ENCODE measurements at regions not wholly inside any gene's neighbourhood (a gene's known extent, or its start where the extent isn't known, plus 50 kb on each side); places are given as distances from the start of the nearest gene placed in this dataset.

- Histone ChIP-seq H3K79me2 (no peaks in the 10 kb centered on the region), H2AFZ (no peak overlapping the region), H3K4me1 (no peaks in the 10 kb centered on the region), H3K4me2 (ENCODE audit: low read length) (no peak overlapping the region), H3K27me3 (ENCODE audit: control insufficient read depth, insufficient read depth, low read length) (no peaks in the 10 kb centered on the region), H3K4me3 (ENCODE audit: low read depth, low read length) (no peak overlapping the region), H3K9me3 (ENCODE audit: control insufficient read depth, low read length) (no peaks in the 10 kb centered on the region), H3K27ac (no peak overlapping the region), H3K9ac (no peak overlapping the region), H3K36me3 (ENCODE audit: control insufficient read depth, insufficient read depth, low read length) (no peaks in the 10 kb centered on the region)
- TF ChIP-seq CTCF (IDR thresholded peaks at IDR 0.05) = no peak
Observed at GRCh38 chr5:39891376-39891775, 466.6 kb upstream of the DAB2 start.

- no peak for TF ChIP-seq CTCF (IDR thresholded peaks at IDR 0.05)
- no peaks in the 10 kb centered on the region for H3K4me1 ChIP-seq
- H3K4me2 ChIP-seq (ENCODE audit: low read length) = no peak overlapping the region
- H3K79me2 ChIP-seq = no peaks in the 10 kb centered on the region
- H3K36me3 ChIP-seq (ENCODE audit: control insufficient read depth, insufficient read depth, low read length) = no peaks in the 10 kb centered on the region
- H3K27ac ChIP-seq = no peak overlapping the region
- H3K4me3 ChIP-seq (ENCODE audit: low read depth, low read length) = no peak overlapping the region
- H3K9me3 ChIP-seq (ENCODE audit: control insufficient read depth, low read length) = no peaks in the 10 kb centered on the region
- no peak overlapping the region for H2AFZ ChIP-seq
- no peaks in the 10 kb centered on the region for H3K27me3 ChIP-seq (ENCODE audit: control insufficient read depth, insufficient read depth, low read length)
- H3K9ac ChIP-seq = no peak overlapping the region
Observed at GRCh38 chr5:39880985-39881384, 456.2 kb upstream of the DAB2 start.

GRCh38 chr5:39877479-39877878 lies 452.7 kb upstream of the DAB2 start:
- no peak overlapping the region for H3K9ac ChIP-seq
- no peak overlapping the region for H3K4me3 ChIP-seq (ENCODE audit: low read depth, low read length)
- H3K9me3 ChIP-seq (ENCODE audit: control insufficient read depth, low read length) = no peaks in the 10 kb centered on the region
- H3K79me2 ChIP-seq = no peaks in the 10 kb centered on the region
- no peaks in the 10 kb centered on the region for H3K27me3 ChIP-seq (ENCODE audit: control insufficient read depth, insufficient read depth, low read length)
- no peak overlapping the region for H3K27ac ChIP-seq
- H3K4me1 ChIP-seq = no peaks in the 10 kb centered on the region
- no peak for TF ChIP-seq CTCF (IDR thresholded peaks at IDR 0.05)
- H3K4me2 ChIP-seq (ENCODE audit: low read length) = no peak overlapping the region
- no peaks in the 10 kb centered on the region for H3K36me3 ChIP-seq (ENCODE audit: control insufficient read depth, insufficient read depth, low read length)
- H2AFZ ChIP-seq = no peak overlapping the region

GRCh38 chr5:39876146-39876545 lies 451.4 kb upstream of the DAB2 start:
- no peaks in the 10 kb centered on the region for H3K9me3 ChIP-seq (ENCODE audit: control insufficient read depth, low read length)
- H3K4me2 ChIP-seq (ENCODE audit: low read length) = no peak overlapping the region
- H3K9ac ChIP-seq = no peak overlapping the region
- no peaks in the 10 kb centered on the region for H3K79me2 ChIP-seq
- H3K4me3 ChIP-seq (ENCODE audit: low read depth, low read length) = no peak overlapping the region
- H3K4me1 ChIP-seq = no peaks in the 10 kb centered on the region
- no peak for TF ChIP-seq CTCF (IDR thresholded peaks at IDR 0.05)
- H3K27me3 ChIP-seq (ENCODE audit: control insufficient read depth, insufficient read depth, low read length) = no peaks in the 10 kb centered on the region
- no peaks in the 10 kb centered on the region for H3K36me3 ChIP-seq (ENCODE audit: control insufficient read depth, insufficient read depth, low read length)
- H3K27ac ChIP-seq = no peak overlapping the region
- no peak overlapping the region for H2AFZ ChIP-seq

GRCh38 chr5:39870137-39870536 lies 445.4 kb upstream of the DAB2 start:
- Histone ChIP-seq H3K4me3 (ENCODE audit: low read depth, low read length) (no peak overlapping the region), H3K36me3 (ENCODE audit: control insufficient read depth, insufficient read depth, low read length) (no peaks in the 10 kb centered on the region), H3K27me3 (ENCODE audit: control insufficient read depth, insufficient read depth, low read length) (no peaks in the 10 kb centered on the region), H3K4me1 (no peaks in the 10 kb centered on the region), H3K9me3 (ENCODE audit: control insufficient read depth, low read length) (no peaks in the 10 kb centered on the region), H3K4me2 (ENCODE audit: low read length) (no peak overlapping the region), H3K27ac (no peak overlapping the region), H2AFZ (no peak overlapping the region), H3K9ac (no peak overlapping the region), H3K79me2 (no peaks in the 10 kb centered on the region)
- no peak for TF ChIP-seq CTCF (IDR thresholded peaks at IDR 0.05)
